ELF-1 (cell line): ENCODE measurements at regions not wholly inside any gene's neighbourhood (a gene's known extent, or its start where the extent isn't known, plus 50 kb on each side); places are given as distances from the start of the nearest gene placed in this dataset.

Experiments
- DNase-seq: peaks from one replicate; pipeline ENCODE4 v3.0.0-alpha.2; 2016; ENCODE audit warnings: low read depth, low spot score

- DNase-seq = no peak
These were observed 196.9 kb upstream of the GRID2 start for GRCh38 chr4:92106816-92107215.

GRCh38 chr4:92111493-92111892 is 192.3 kb upstream of the GRID2 start:
- no peak for DNase-seq

DNA sequence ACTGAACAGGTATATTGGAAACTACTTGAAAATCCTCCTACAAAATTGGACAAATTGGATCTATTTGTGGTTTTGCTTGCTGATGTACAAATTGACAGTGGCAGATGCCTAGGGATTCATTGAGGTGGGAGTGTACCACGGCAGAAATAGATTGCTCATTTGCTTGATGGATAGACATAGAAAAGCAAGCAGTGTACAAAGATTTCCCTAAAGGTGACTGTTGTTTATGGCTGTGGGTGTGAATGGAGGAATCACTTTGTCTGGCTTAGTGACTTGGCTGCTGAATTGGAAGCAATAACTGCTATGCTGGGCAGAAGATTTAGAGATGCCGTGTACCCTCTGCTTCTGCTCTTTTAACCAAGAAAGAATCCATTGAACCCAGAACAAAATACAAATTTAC is 191.0 kb upstream of the GRID2 start:
- no peak for DNase-seq

DNA sequence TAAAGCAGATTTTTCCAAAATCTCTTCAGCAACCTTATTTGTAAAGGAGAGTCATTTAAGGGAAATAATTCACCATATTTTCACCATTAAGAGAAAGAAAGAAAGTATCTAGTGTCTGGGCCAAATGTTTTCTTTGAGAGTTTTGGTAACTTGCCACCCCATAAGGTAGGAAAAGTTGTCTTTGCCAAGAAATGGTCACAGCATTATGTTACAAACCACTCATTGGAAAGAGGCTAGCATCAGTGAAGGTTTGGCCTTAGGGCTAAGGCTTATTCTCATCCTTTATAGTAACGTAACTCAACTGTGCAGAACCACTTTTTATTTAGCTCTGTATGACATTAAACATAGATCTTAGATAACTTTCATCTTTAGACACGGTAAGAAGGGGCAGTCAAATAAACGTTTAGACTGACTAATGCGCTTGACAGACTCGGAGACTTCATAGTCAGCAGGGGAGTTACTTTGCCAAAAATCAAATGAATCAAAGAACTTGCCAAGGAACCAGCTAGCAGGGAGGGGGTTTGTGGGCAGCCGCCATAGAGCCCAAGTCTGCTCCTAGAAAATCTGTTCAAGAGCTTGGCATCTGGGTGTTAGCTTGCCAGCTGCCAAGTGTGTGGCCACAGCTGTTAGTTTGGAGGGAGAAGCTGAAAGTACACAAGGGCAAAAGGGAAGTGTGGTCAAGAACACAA is 182.8 kb upstream of the GRID2 start:
- DNase-seq = no peak

DNA sequence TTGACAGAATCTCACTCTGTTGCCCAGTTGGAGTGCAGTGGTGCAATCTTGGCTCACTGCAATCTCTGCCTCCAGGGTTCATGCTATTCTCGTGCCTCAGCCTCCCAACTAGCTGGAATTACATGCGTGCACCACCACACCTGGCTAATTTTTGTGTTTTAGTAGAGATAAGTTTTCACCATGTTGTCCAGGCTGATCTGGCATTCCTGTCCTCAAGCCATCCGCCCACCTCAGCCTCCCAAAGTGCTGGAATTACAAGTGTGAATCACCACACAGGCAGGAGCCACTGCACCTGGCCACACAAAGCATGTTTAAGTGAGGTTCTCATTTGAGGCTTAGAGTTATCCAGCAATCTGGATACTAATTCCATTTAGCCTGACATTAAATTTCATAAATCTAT is 180.9 kb upstream of the GRID2 start:
- DNase-seq = no peak

GRCh38 chr4:92128676-92129075 is 175.1 kb upstream of the GRID2 start:
- DNase-seq = no peak

GRCh38 chr4:92129408-92129994 is 174.3 kb upstream of the GRID2 start:
- DNase-seq = no peak

- DNase-seq = no peak
These were observed 167.3 kb upstream of the GRID2 start for GRCh38 chr4:92136434-92136833.

GRCh38 chr4:92163348-92163747 is 140.4 kb upstream of the GRID2 start:
- DNase-seq = no peak

DNA sequence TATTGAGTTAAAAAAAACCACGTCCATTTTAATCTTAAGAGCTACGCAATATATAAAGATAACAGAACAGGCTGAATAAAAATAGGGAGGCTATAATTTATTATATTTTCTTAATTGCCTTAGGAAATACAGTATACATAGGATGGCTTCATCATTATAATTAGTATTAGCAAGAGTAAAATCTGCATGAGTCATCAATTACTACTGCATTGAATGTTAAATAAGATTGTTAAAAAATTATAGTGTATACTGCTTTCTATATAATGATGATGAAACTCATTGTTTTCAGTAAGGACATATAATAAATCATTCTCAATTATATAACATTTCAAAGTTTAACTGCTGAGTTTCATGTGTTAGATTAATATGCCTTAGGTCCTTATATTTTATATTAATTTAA is 133.4 kb upstream of the GRID2 start:
- no peak for DNase-seq

DNA sequence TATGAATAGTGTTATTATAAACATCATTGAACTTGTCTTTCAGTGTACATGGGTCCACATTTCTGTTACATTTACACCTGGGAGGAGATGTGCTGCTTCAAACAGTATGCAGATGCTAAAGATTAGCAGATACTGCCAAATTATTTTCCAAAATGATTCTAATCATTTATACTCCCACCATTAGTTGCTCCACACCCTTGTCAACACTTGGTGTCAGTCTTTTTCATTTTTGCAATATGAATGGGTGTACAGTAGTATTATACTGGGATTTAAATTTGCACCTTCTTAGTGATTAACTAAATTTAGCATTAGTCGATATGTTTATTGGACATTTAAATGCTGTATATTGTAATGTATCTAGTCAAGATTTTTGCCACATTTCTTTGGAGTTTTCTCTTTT is 131.6 kb upstream of the GRID2 start:
- no peak for DNase-seq

GRCh38 chr4:92175250-92175649 is 128.5 kb upstream of the GRID2 start:
- peak; percentile 10 for DNase-seq

GRCh38 chr4:92182006-92182735 is 121.6 kb upstream of the GRID2 start:
- no peak for DNase-seq

DNA sequence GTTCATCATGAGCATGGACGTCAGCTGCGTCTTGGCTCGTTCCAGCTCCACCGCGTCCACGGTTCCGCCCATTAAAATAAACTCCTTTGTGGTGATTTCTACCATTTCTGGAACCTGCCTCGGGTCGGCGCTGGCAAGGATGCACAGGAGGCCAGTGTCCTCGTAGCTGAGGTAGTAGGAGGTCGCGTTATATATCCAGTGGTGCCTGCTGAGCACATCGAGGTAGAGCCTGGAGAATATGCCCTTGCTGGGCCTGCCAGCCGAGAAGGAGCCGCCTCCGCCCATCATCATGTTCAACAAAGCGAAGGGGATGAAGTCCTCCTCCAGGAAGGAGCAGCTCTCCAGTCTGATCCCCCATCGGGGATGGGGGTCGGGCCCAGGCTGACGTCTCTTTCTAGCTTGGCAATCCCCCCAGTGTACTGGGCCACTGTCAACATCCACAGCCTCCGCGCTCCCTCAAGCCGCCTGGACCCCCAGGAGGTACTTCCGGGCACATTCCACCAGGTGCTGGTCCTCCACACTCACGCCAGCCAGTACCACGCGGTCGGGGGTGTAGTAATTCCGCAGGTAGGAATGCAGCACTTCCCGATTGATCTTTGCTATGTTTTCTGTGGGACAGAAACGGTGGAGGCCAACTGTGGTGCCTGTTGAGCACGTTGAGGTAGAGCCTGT is 120.9 kb upstream of the GRID2 start:
- DNase-seq = no peak

DNA sequence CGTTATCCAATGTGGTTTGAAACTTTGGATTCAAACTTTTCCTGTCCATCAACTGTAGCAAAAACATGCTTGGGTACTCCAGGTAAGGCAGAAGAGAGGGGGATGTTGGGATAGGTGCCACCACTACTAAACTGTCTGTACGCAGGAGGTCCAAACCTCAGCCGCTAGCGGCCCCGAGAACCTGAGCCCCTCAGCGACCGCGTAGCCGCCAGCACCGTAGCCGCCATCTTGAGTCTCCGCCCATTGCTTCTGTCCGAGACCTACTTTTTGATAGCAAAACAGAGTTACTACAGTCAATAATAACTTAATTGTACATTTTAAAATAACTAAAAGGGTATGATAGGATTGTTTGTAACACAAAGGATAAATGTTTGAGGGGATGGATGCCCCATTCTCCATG is 119.9 kb upstream of the GRID2 start:
- DNase-seq = no peak

DNA sequence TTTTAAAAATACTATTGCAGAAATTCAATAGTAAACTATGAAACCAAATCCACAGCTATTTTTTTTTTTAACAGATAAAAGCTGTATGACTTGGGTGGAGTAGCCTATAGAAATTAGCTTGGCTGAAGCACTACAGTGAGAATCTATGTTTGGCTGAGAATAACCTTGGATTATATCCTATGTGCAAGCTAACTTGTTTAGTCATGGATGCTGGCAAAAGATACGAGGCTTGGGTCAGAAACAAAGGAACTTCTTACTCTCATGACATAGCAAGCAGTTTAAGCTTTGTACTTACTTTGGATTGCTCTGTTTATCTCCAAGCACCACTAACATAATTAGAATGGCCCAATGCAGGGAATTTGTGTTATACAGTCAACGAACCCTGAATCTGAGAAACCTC is 119.2 kb upstream of the GRID2 start:
- DNase-seq = no peak

DNA sequence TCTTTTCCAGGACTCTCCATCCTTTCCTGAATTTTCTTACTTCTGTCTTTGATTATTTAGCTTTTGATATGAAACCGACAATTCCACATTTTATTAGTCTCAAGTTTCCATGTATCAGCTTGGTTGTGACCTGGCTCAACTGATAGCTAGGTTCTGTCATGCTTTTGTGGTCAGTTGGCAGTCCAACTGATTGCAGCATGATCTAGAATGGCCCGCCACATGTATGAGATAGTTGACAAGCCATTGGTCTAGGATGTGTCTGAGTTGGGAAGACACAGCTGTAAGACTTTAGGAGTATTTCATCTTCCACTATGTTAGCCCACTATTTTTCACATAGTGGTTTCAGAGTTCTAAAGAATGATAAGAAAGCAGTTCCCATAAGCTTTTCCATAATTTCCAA is 117.5 kb upstream of the GRID2 start:
- no peak for DNase-seq

DNA sequence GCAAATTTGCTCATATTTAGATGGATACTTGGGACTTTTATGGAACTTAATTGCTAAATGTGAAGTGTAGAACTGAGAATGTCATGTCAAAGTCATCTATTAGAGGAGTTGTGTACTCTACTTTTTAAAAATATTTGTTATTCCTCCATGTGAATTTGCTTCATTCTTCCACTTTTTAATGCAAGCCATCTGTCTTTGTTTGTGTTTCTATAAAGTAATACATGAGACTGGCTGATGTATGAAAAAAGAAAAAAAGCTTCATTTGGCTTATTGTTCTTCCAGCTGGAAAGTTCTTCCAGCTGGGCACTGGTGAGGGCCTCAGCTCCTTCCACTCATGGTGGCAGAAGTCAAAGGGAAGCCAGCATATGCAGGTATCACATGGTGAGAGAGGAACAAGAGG is 114.6 kb upstream of the GRID2 start:
- DNase-seq = no peak

- DNase-seq = no peak
These were observed 105.1 kb upstream of the GRID2 start for GRCh38 chr4:92198711-92199110.

DNA sequence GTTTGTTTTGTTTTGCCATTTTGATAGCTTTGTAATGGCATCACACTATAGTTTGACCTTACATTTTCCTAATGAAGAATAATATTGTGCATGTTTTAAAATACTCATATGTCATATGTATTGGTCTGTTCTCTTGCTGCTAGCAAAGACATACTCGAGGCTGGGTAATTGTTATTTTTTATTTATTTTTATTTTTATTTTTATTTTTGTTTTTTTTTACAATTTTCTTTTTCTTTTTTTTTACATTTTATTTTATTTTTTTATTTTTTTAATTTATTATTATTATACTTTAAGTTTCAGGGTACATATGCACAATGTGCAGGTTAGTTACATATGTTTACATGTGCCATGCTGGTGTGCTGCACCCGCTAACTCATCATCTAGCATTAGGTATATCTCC is 104.6 kb upstream of the GRID2 start:
- no peak for DNase-seq

DNA sequence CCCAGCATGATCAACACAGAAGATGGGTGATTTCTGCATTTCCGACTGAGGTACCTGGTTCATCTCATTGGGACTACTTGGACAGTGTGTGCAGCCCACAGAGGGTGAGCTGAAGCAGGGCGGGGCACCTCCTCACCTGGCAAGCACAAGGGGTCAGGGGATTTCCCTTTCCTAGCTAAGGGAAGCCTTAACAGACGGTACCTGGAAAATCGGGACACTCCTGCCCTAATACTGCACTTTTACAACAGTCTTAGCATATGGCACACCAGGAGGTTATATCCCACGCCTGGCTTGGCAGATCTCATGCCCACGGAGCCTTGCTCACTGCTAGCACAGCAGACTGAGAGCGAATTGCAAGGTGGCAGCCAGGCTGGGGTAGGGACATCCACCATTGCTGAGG is 92.9 kb upstream of the GRID2 start:
- no peak for DNase-seq

GRCh38 chr4:92215476-92215875 is 88.3 kb upstream of the GRID2 start:
- no peak for DNase-seq

DNA sequence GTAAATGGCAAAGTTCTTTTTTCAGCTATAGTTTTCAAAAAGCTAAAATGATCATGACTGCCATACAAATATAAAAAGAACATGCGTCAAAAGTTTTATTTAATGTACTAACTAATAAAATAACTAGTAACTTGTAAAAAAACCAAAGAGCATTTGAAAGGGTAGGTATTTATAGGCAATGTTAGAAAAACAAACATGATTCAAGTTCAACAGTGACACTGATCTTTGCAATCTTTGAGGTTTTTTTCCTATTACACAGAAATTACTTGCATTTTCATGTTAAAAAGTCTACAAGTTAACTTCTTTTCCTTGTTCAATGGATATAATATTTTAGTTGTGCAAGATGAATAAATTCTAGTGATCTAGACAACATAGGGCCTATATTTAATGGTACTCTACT is 72.3 kb upstream of the GRID2 start:
- DNase-seq = no peak
